ENCODE measurements at regions not wholly inside any gene's neighbourhood (a gene's known extent, or its start where the extent isn't known, plus 50 kb on each side); places are given as distances from the start of the nearest gene placed in this dataset.

DNA sequence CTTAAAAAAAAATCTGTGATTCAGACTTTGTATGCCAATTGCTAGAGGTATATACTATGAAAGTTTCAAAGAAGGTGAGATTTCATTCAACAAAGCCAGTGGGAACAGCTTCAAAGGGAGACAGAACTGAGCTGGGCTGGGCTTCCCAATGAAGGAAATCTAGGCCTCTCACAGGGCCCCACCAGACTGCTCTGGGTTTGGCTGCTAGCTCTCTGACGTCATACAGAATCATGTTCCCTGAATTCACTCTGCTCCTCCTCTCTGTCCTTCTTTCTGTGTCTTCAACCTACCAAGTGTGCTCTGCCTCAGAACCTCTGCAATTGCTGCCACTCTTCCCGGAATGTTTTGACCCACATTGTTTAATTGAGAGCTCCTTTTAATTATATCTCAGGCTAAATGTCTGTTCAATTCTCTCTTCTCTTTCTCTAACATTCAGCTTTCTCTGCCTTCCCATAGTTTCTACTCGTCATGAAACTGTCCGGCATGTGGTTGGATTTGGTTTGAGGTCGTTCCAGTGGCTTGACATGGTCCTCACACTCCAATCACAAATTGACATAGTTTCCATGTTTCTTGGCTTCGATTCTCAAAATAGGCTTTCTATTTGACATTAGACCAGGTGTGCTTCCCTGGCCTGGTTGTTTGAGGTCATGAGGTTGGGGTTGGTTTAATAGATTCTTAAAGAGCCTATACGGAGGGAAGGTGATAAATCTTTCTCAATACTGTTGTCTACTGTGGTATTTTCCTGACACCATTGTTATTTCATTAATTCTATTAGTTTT lies 282.1 kb upstream of the EMCN start:
- DNase-seq = no peak

DNA sequence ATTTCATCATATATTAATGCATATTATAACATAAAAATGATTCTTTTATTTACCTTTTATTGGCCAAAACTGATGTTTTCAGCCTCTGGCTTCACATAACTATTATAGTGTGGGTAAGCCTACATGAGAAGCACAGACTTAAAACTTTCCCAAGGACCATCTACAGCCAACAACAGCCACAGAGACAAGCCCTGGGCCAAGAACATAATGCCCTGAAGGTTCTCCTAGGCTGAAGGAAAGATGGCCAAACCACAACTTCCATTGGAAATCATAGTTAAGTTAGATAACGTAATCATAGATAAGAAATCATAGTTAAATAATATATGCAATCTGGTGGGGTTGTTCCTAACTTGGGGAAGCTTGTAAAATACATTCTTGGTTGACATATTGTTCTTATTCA lies 280.0 kb upstream of the EMCN start:
- no peak for DNase-seq

DNA sequence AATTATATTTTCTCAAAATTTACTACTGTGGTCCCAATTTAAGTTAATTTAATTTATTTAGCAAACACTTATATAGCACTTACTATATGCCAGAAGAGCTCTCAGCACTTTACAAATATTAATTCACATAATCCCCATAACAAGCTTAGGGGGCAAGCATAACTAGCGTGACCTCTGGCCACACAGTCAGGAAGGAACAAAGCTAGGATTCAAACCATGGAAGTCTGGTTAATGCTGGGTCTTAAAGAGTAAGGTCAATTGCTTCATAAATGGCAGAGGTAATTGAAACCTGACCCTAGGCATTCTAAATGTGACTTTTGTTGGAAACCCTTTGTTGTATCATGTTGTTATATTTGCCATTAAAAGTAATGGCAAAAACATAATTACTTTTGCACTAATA lies 279.5 kb upstream of the EMCN start:
- DNase-seq = no peak

DNA sequence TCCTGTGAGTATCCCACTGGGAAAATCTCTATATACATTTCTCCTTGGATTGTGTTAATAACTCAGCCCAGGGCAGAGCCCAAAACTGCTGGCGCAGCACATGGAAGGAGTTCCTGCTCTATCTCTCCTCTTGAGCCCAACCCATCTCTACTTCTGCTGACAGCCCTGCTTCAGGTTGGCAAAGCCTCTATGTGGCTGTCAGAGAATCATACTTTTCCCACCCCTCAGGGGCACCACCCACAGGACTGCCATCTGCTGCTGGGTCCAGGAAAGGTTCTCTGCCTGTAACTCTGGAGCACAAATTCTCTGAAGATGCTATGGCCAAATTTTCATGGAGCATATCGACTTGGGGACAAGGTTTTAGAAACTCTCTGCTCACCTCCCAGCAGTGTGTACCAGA lies 278.5 kb upstream of the EMCN start:
- DNase-seq = no peak

DNA sequence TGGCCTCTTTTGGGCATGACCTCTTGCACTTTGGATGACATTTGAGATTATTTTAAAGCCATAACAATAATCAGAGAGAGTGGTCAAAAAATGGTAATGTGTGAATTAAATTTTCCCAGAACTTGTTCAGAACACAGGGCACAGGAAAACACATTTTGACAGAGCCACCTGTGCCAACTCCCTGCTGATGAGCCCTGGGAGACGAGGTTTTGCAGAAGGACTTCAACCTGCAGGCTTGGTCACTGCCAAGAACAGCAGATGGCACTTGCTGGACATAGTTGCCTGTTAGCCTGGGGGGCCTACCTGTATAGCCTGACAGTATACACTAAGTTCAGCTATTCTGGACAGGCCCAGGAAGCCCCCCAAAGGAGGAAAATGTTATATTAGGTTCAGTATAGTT lies 277.8 kb upstream of the EMCN start:
- DNase-seq = no peak

DNA sequence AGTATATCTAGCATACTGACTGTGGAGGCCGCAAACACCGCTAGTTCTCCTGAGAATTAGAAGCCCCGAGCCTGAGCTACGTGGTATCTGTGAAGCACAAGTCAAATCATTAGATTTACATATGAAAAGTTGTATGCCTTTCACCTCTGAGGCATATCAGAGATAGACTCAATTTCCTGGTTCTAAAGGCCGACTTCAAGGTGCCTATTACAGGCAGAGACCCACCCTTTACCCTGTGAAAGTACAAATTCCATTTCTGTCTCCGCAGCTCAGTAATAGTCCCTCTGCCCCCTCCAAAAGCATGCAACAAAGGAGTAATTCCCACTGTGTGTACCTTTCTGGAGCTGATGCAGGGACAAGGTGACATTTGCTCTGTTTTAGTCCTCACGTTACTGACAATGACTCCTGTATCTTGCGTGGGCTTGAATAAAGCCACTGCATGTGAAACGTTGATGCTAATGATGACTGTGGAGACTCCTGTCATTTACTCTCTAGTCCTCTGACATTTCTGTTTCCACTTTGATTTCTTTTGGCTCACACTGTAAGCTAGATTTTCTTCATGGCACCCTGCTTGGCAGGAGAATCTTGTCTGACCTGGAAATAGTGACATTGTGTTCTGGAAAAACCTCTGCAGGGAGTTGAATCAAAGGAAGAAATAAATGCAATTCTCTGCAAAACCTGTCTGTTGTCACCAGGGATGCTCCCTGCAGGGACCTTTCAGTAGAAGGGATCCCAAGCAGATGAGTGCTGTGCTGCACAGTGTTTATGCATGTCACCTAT lies 273.2 kb upstream of the EMCN start:
- DNase-seq = no peak

DNA sequence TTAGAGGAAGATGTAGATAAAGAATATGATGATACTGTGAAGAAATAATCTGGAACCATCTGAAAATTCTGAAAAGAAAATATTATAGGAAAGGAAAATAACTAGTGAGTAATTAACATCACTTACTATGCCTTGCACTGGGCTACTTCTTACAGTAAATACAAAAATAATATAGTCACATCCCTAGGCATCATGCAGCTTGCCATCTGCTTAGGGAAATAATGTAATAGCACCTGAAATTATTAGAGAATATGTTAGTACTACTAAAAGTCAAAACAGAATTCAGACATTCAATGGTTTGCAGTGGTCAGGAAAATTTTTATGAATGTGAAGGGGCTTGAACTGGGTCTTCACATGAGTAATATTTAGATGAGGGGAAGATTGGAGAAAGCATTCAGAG lies 272.2 kb upstream of the EMCN start:
- no peak for DNase-seq

DNA sequence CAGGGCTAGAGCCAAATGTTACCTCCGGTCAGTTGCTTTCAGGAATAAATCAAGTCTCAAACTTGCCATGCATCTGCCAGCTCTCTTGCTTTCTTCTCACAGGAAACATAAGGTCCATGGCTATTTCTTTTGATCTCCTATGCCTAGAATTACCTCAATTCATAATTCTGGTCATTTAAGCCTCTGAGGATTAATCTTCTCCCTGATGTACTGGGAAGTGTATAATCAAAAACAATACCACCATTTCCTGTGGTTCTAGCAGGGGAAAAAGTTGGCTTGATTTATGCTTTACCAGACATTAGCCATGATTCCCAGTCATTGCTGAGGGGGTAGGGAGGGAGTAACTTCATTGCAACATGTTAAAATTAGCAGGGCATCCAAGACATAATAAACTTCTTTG lies 268.7 kb upstream of the EMCN start:
- no peak for DNase-seq

DNA sequence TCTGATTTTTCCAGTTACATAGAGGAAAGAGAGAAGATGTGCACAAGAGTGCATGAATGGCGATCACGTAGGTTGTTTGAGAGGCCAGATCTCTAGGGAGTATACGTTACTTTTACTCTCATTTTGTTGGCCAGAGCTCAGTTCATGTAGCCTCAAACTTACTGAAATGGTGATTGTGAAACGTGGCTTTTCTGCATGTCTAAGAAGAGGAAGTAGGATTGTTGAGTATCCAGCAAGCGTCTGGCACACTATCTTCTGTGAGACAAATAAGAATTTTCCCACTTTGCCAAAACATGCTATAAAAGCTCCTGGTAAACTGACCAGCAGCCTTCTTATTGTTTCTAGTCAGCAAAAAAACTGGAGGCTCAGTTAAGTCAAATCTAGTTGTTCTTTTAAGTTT lies 264.5 kb upstream of the EMCN start:
- no peak for DNase-seq

DNA sequence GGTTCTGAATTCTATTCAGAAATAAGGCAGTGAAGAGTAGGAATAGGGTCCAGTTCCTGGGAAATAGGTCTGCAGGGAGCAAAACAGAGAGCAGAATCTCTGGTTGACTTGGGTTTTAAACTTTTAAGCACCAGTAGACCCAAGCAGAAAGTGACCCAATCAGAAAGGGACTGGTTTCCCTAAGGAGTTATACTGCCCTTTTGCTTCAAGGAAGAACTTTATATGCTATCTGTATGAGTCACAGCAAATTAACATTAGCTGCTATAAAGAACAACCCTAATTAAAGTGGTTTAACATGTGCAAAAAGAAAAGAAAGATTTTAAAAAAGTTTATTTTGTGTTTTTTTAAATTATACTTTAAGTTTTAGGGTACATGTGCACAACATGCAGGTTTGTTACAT lies 263.6 kb upstream of the EMCN start:
- no peak for DNase-seq

DNA sequence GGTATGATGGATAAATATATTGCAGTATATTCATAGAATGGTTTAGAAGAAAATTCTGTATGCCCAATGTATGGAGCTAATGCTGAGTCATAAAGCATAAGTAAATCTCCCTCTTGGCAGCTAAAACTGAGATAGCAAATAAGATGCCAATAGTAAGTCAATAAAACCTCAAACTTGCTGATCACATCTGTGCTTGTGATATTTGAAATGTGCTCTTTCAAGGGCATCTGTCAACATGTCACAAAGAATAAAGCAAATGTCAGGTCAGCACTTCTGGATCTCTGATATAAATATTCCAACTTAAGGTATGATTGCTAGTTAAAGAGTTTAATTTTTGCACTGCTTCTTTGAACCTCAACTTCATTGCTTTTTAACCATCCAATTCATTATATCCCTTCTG lies 262.3 kb upstream of the EMCN start:
- no peak for DNase-seq

DNA sequence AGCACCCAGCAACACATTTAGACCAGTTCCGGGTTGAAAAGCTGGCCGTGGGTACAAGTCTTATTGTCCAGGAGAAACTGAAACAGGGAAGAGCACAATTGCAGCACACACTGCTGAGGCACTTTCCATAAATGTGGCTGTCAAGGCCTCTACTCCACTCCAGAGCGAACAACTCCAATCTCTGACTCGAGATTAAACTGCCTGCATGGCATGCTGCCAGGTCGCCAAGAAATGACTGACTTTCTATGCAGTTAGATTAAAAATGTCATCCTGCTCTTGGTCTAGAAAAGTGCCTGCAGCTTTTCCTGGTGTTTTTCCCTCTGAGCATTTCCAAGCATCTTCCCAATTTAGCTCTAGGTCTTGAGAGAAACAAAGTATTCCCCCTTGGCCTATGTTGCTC lies 260.6 kb upstream of the EMCN start:
- DNase-seq = no peak

DNA sequence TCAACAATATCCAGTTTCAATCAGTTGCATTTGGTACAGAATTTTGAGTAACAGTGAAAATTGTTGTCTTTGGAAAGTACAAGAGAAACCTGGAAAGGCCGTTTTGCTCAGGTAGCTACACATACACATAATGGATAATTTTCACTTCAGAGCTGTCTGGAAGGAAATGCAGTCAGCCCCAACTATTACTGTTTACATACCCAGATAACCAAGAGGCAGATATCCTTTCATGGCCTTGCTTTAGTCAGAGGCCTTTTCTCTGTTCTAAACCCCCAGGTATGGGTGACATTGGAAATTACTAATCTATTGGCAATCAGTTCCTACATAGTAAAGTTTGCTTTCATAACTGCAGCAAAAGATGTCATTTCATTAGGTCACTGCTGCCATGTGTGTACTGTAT lies 244.9 kb upstream of the EMCN start:
- no peak for DNase-seq

DNA sequence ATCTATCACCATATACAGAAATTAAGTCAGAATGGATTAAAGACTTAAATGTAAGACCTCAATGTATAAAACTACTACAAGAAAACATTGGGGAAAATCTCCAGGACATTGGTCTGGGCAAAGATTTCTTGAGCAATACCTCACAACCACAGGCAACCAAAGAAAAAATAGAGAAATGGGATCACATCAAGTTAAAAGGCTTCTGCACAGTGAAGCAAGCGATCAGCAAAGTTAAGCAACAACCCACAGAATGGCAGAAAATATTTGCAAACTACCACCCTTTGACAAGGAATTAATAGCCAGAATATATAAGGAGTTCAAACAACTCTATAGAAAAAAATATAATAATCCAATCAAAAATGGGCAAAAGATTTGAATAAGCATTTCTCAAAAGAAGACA lies 236.9 kb upstream of the EMCN start:
- no peak for DNase-seq

DNA sequence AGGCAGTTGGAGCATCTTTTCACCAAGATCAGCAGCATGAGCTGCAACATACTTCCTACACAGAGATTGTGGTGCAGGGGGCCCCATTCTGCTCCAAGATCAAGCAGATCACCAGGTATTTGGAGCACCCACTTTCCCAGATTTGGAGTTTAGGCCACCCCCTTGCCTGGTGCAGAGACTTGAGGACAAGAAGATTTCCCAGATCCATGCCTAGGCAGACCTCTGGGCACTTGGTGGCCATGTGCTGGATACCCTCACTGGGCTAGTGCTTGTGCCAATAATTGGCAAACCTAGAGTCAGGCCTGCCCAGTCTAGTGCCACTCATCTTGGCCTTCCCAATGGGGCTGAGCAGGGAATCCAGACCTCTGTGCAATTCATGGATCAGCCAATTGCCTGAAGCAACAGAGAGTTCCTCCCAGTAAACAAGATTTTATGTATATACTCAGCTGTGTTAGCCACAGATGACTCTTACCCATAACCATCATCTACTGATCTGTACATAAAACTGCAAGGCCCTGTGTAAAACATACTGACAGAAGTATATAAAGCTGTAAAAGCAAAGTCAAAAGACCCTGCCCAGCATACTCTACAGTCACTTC lies 228.4 kb upstream of the EMCN start:
- no peak for DNase-seq

DNA sequence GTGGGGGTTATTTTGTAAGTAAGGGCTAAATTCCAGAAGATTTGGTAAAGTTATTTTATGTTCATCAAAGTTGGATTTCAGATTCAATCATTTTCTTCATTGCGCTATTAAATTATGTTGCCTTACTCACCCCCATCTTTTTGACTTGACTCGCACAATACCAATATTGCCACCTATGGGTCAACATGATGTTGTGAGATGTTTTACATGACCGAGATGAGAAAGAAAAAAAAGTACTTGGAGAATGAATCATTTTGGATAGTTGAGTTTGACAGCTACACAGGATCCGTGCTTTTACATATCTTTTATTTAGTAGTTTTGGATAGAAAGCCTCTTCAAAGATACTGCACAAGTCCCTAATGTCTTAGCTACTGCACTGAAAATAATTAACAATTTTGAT lies 224.2 kb upstream of the EMCN start:
- no peak for DNase-seq

DNA sequence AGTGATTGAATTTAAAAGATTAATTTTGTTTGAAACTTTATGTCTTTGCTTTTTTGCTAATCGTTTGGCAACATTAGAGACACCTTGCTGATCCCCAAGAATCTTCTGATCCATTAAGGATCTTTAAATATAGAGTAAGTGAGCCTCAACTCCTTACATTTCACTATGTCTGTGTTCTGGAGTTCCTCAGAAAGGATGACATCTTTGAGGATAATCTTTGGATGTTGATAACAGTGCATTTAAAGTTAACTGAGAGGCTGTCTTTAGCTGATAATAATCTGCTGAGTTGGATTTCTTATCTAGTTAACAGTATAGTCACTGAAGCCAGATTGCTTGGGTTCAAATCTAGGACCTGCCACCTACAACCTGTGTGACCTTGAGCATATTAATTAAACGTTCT lies 221.6 kb upstream of the EMCN start:
- no peak for DNase-seq

DNA sequence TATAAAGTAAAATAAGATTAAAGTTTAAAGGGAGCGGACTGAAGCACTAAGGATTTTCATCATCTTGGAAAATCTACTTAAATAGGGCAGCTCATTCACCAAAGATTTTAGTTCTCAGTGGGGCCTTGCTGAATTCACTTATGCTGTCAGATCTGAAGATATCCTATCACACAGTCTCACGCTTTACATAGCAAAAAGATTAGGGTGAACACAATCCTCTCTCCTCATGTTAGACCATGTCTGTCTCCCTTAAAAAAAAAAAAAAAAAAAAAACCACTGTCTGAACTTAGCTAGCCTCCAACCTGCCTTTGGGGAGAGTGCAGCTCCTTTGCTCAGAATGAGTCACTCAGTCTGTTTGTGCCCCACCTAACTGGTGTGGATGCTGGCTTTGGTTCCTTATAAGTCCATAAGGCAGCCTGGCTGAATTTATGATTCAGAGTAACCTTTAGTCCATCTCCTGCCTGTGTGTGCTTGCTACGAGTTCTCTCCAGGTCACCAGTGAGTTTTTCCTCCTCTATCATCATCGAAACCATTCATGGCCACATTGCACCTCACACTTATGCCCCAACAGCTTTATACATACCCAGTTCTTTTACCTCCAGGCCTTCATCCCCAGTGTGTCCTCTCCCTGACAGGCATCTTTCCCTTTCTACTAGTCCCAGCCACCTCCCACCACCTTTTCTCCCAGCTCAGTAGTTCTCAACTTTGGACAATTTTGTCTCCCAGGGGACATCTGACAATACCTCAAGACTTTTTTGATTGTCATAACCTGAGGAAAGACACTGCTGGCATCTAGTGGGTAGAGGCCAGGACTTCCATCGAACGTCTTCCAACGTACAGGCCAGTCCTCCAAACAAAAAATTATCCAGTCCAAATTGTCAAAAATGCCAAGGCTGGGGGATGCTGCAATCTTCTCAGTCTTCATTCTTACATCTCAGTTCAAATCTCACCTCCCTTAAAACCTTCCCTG lies 220.7 kb upstream of the EMCN start:
- DNase-seq = no peak

DNA sequence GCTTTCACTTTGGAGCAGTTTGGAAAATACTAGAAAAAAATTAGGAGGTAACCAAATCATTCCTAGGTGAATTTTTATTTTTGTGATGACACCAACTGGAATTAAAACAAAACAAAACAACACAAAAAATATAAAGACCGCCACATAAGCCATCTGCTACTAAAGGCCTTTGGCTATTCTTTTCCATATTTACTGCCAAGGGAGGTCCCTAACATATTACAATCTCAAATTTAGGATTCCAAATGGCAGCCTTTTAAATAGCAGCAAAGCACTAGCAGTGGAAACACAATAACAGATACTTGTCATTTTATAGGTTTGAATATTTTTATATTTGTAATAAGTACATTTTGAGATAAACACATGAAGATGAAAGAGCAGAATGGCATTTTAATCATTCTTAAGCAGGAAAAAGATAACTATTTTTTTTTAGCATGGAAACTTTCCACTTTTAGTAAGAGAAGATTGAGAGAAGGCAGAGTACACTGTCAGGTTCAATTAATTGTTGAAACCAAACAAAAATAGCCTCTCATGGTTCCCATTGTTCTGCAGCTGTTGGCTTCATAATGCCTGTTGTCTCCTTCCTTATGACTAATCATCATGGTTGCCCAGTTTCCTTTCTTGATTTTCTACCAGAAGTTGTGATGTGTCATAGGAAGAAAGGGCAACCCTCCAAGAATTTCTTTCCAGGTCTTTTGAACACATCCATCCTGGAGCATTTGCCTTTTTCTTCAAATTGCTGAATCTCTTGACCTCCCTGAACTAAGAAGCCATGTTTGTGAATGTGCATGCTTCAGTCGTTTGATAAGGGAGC lies 219.0 kb upstream of the EMCN start:
- DNase-seq = no peak

DNA sequence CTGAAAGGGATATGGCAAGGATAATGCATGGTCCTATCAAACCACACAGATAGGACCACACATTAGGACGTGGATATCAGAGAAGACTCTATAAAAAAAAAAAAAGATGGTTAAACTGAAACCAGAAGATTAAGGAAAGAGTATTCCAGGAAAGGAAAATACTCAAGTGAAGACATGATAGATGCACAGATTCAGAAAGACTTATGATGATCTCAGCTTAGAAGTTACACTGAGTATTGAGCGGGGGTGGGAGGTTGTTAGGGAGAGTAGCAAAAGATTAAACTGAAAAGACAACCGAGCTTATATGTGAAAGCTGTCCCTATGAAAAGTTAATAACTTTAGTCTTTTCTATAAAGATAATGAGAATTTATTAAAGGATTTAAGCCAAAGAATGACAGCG lies 211.0 kb upstream of the EMCN start:
- DNase-seq = no peak

DNA sequence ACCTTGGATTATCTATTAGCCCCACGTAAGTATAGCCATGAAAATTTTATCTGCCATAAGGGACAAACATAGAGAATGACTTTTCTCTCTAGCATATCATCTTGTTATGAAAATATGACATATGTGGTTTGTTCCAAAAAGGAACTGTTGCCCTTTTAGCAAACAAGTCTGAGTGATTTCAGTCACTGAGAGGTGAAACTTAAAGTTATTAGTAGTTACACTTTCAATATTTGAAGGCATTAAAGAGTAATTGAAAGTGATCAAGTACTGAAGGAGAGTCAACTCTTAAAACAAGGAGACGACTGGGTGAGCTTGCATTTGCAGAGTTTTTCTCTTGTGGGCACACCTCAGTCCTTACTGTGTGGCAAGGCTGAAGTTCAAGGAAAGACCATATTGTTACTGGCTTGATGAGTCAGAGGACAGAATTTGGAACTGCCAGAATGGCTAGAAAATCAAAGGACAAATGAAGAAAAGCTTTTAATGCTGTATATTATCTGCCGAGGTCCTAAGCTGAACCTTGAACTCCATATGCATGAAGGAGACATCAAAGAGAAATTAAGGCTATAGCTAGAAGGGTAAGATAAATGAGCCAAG lies 205.1 kb upstream of the EMCN start:
- no peak for DNase-seq

DNA sequence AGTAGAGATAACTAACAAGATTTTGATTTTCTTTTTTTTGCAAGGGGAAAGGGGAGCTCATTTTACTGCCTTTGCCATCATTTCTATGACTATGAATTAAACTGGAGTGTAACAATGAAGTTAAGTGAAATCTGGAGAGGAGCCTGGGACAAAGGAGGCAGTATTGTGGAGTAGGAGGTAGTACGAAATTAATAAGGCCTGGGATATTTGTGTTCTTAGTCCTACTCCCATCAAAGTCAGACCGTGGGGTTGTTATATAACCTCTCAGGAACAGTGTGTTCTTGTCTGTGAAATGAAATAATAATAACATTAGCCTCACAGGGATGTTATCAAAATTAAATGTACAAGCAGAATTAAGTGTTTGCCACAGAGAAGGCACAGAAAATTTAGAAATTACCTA lies 204.3 kb upstream of the EMCN start:
- no peak for DNase-seq

Measured in NCI-H2029 (cell line).